ENCODE measurements at regions not wholly inside any gene's neighbourhood (a gene's known extent, or its start where the extent isn't known, plus 50 kb on each side); places are given as distances from the start of the nearest gene placed in this dataset.

DNA sequence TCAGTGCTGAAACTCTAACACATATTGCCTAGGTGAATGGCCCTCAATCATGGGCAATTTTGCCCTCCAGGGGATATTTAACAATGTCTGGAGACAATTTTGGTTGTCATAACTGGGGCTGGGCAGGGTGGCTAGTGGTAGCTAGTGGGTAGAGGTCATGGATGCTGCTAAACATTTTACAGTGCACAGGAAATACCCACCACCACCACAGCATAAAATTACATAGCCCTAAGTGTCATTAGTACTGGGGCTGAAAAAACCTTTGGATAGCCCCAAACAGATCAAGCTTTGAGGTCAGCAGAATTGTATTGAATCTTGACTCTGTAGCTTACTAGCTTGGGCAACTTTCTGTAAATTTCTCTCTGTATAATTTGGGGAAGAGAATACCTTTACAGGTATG is 758.0 kb downstream of the BCL11B start (continued):
- TF ChIP-seq RCOR1 (IDR thresholded peaks at IDR 0.05; ENCODE audit: low read length) (no peak), FOXJ3 (CRISPR knock-in tag; IDR thresholded peaks at IDR 0.05) (no peak), CHD2 (IDR thresholded peaks at IDR 0.05; ENCODE audit: low read length, partially characterized antibody) (no peak), GABPA (IDR thresholded peaks at IDR 0.05; ENCODE audit: low read depth) (no peak), MEF2A (IDR thresholded peaks at IDR 0.05; ENCODE audit: borderline replicate concordance, low read depth) (no peak), SIN3A (IDR thresholded peaks at IDR 0.05; ENCODE audit: borderline replicate concordance, low read depth, low read length) (no peak), RFX5 (IDR thresholded peaks at IDR 0.05; ENCODE audit: low read length) (no peak), EP300 (IDR thresholded peaks at IDR 0.05; ENCODE audit: borderline replicate concordance in 1 of 2, low read depth in 1 of 2, low read length in 1 of 2) (no peak), FOSL2 (IDR thresholded peaks at IDR 0.05; ENCODE audit: borderline replicate concordance, low read depth) (no peak)
- TF ChIP-seq, protein P1, sequence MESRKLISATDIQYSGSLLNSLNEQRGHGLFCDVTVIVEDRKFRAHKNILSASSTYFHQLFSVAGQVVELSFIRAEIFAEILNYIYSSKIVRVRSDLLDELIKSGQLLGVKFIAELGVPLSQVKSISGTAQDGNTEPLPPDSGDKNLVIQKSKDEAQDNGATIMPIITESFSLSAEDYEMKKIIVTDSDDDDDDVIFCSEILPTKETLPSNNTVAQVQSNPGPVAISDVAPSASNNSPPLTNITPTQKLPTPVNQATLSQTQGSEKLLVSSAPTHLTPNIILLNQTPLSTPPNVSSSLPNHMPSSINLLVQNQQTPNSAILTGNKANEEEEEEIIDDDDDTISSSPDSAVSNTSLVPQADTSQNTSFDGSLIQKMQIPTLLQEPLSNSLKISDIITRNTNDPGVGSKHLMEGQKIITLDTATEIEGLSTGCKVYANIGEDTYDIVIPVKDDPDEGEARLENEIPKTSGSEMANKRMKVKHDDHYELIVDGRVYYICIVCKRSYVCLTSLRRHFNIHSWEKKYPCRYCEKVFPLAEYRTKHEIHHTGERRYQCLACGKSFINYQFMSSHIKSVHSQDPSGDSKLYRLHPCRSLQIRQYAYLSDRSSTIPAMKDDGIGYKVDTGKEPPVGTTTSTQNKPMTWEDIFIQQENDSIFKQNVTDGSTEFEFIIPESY (IDR thresholded peaks at IDR 0.05; ENCODE audit: borderline replicate concordance, low read depth), result no peak

DNA sequence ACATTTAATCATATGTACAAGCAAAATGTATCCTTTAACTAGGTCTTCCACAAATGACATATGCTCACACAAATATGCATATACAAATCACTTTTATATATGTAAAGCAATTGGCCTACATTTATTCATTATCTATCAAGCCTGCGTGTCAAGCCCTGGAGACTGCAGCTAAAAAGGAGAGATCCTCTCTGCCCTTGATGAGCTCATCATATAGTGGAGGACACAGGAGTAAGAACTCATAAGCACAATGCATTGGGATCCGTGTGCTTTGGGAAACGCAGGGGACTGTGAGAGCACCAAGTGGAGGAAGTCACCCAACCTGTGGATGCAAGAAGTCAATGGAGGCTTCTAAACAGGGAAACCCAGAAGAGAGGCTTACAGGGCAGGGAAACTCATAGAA is 735.7 kb downstream of the BCL11B start:
- H3K27ac ChIP-seq (ENCODE audit: low read depth in 2 of 2, low read length in 1 of 2), result no peak overlapping the region
- no peak overlapping the region for H3K9ac ChIP-seq
- no peaks in the 10 kb centered on the region for H3F3A ChIP-seq (replicated peaks; ENCODE audit: insufficient read depth)
- H3K4me2 ChIP-seq, result no peak overlapping the region
- no peaks in the 10 kb centered on the region for H3K36me3 ChIP-seq (replicated peaks in 1 of 2; ENCODE audit: control insufficient read depth in 1 of 2, insufficient read depth in 2 of 2, low read length in 1 of 2)
- no peak for TF ChIP-seq EP300 (IDR thresholded peaks at IDR 0.05; ENCODE audit: borderline replicate concordance in 1 of 2, low read depth in 1 of 2, low read length in 1 of 2)
- TF ChIP-seq, protein P2, sequence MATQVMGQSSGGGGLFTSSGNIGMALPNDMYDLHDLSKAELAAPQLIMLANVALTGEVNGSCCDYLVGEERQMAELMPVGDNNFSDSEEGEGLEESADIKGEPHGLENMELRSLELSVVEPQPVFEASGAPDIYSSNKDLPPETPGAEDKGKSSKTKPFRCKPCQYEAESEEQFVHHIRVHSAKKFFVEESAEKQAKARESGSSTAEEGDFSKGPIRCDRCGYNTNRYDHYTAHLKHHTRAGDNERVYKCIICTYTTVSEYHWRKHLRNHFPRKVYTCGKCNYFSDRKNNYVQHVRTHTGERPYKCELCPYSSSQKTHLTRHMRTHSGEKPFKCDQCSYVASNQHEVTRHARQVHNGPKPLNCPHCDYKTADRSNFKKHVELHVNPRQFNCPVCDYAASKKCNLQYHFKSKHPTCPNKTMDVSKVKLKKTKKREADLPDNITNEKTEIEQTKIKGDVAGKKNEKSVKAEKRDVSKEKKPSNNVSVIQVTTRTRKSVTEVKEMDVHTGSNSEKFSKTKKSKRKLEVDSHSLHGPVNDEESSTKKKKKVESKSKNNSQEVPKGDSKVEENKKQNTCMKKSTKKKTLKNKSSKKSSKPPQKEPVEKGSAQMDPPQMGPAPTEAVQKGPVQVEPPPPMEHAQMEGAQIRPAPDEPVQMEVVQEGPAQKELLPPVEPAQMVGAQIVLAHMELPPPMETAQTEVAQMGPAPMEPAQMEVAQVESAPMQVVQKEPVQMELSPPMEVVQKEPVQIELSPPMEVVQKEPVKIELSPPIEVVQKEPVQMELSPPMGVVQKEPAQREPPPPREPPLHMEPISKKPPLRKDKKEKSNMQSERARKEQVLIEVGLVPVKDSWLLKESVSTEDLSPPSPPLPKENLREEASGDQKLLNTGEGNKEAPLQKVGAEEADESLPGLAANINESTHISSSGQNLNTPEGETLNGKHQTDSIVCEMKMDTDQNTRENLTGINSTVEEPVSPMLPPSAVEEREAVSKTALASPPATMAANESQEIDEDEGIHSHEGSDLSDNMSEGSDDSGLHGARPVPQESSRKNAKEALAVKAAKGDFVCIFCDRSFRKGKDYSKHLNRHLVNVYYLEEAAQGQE (IDR thresholded peaks at IDR 0.05; ENCODE audit: low read depth, low read length), result no peak
- no peak for TF ChIP-seq TAF1 (IDR thresholded peaks at IDR 0.05; ENCODE audit: borderline replicate concordance, low read depth, low read length)
- no peak for TF ChIP-seq GATA2 (CRISPR knock-in tag; IDR thresholded peaks at IDR 0.05)
- TF ChIP-seq CHD2 (IDR thresholded peaks at IDR 0.05; ENCODE audit: low read length, partially characterized antibody), result no peak
- TF ChIP-seq ELF1 (IDR thresholded peaks at IDR 0.05), result no peak
- TF ChIP-seq MEF2A (IDR thresholded peaks at IDR 0.05; ENCODE audit: borderline replicate concordance, low read depth), result no peak
- H3K27me3 ChIP-seq (ENCODE audit: insufficient read depth), result no peaks in the 10 kb centered on the region
- H3K9me2 ChIP-seq, result no peaks in the 10 kb centered on the region
- ChIA-PET POLR2A (no interaction called here), CTCF (no interaction called here)
- no peak overlapping the region for H3K4me3 ChIP-seq (ENCODE audit: low read depth in 2 of 2, low read length in 1 of 2)
- WGBS (ENCODE audit: low lambda C conversion rate), result 2% methylated on average over 3 of the region's 3 CpGs
- H3K4me1 ChIP-seq (ENCODE audit: control insufficient read depth in 1 of 2, insufficient read depth in 2 of 2, low read depth in 1 of 2, low read length in 1 of 2), result no peaks in the 10 kb centered on the region
- no peaks in the 10 kb centered on the region for H3K9me3 ChIP-seq
- no peaks in the 10 kb centered on the region for H4K20me1 ChIP-seq (ENCODE audit: insufficient read depth)
- H2AFZ ChIP-seq (ENCODE audit: low read depth), result no peak overlapping the region
- no peaks in the 10 kb centered on the region for H3K79me2 ChIP-seq (ENCODE audit: insufficient read depth)
- DNase-seq, result no peak

All from SK-N-SH (cell line).